ENCODE measurements at regions not wholly inside any gene's neighbourhood (a gene's known extent, or its start where the extent isn't known, plus 50 kb on each side); places are given as distances from the start of the nearest gene placed in this dataset.

- 1% methylated on average over 2 of the region's 2 CpGs for WGBS (ENCODE audit: low lambda C conversion rate)
- Histone ChIP-seq H3K9me3 (ENCODE audit: low read length) (no peaks in the 10 kb centered on the region), H2AFZ (ENCODE audit: low read length) (no peak overlapping the region), H3K4me1 (ENCODE audit: insufficient read depth, low read length) (no peaks in the 10 kb centered on the region), H3K79me2 (ENCODE audit: insufficient read depth, low read length) (no peaks in the 10 kb centered on the region), H3K36me3 (replicated peaks in 1 of 2; ENCODE audit: control insufficient read depth in 1 of 2, insufficient read depth in 2 of 2, low read length in 2 of 2) (no peaks in the 10 kb centered on the region), H3K4me3 (replicated peaks in 1 of 3; ENCODE audit: insufficient read depth in 1 of 3, low read depth in 2 of 3, low read length in 3 of 3) (no peak overlapping the region), H3K9ac (ENCODE audit: insufficient read depth, low read depth, low read length) (no peak overlapping the region), H3K4me2 (ENCODE audit: low read depth, low read length) (no peak overlapping the region), H3K27me3 (ENCODE audit: control insufficient read depth in 1 of 2, insufficient read depth in 2 of 2, low read length in 2 of 2) (no peaks in the 10 kb centered on the region; a peak in 1 of 5 replicates), H4K20me1 (ENCODE audit: insufficient read depth, low read length) (no peaks in the 10 kb centered on the region), H3K27ac (ENCODE audit: extremely low read length, insufficient read depth, low read length) (no peak overlapping the region)
- CTCF ChIA-PET (ENCODE audit: low intra/inter-chr PET ratio, low total read pairs) = no interaction called here
- in situ Hi-C loops (cut with HindIII; ENCODE audit: extremely low pct_ligation_motif_present, low pct_unique_long_range_greater_than_20kb) = no loop called here
- ATAC-seq (no peak), FAIRE-seq (no peak), DNase-seq (ENCODE audit: low spot score) (no peak)
- no TSS peak for BruUV-seq (replicated peaks)
- POLR2A ChIA-PET = no interaction called here
- intact Hi-C loops (cut with micrococcal nuclease; ENCODE audit: unreplicated experiment) = no loop called here
- TF ChIP-seq, protein P1, sequence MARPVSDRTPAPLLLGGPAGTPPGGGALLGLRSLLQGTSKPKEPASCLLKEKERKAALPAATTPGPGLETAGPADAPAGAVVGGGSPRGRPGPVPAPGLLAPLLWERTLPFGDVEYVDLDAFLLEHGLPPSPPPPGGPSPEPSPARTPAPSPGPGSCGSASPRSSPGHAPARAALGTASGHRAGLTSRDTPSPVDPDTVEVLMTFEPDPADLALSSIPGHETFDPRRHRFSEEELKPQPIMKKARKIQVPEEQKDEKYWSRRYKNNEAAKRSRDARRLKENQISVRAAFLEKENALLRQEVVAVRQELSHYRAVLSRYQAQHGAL (CRISPR knock-in tag; IDR thresholded peaks at IDR 0.05; ENCODE audit: not compliant biosample characterization) = no peak
- TF ChIP-seq ZNF547 (CRISPR knock-in tag; IDR thresholded peaks at IDR 0.05) (no peak), SNAI1 (CRISPR knock-in tag; IDR thresholded peaks at IDR 0.05; ENCODE audit: borderline replicate concordance) (no peak), PAF1 (CRISPR knock-in tag; IDR thresholded peaks at IDR 0.05) (no peak)
Observed at GRCh38 chr20:22914291-22914690, 120.8 kb upstream of the SSTR4 start.

DNA sequence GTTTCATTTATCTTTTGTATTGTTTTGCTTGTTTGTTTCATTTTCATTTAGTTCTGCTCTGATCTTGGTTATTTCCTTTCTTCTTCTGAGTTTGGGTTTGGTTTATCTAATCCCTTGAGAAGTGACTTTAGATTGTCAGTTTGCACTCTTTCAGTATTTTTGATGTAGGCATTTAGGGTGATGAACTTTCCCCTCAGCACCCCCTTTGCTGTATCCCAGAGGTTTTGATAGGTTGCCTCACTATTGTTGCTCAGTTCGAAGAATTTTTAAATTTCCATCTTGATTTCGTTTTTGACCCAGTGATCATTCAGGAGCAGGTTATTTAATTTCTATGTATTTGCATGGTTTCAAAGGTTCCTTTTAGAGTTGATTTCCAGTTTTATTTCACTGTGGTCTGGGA lies 119.6 kb upstream of the SSTR4 start:
- CTCF ChIA-PET (ENCODE audit: low intra/inter-chr PET ratio, low total read pairs) = no interaction called here
- FAIRE-seq = no peak
- DNase-seq (ENCODE audit: low spot score) = no peak
- no peak for ATAC-seq
- Histone ChIP-seq H3K9me3 (ENCODE audit: low read length) (no peaks in the 10 kb centered on the region), H3K9ac (ENCODE audit: insufficient read depth, low read depth, low read length) (no peak overlapping the region), H3K27ac (ENCODE audit: extremely low read length, insufficient read depth, low read length) (no peak overlapping the region), H3K4me1 (ENCODE audit: insufficient read depth, low read length) (no peaks in the 10 kb centered on the region), H2AFZ (ENCODE audit: low read length) (no peak overlapping the region), H3K4me3 (replicated peaks in 1 of 3; ENCODE audit: insufficient read depth in 1 of 3, low read depth in 2 of 3, low read length in 3 of 3) (no peak overlapping the region), H3K79me2 (ENCODE audit: insufficient read depth, low read length) (no peaks in the 10 kb centered on the region), H3K4me2 (ENCODE audit: low read depth, low read length) (no peak overlapping the region), H4K20me1 (ENCODE audit: insufficient read depth, low read length) (no peaks in the 10 kb centered on the region), H3K36me3 (replicated peaks in 1 of 2; ENCODE audit: control insufficient read depth in 1 of 2, insufficient read depth in 2 of 2, low read length in 2 of 2) (no peaks in the 10 kb centered on the region), H3K27me3 (ENCODE audit: control insufficient read depth in 1 of 2, insufficient read depth in 2 of 2, low read length in 2 of 2) (no peaks in the 10 kb centered on the region)
- 2% methylated on average over 2 of the region's 2 CpGs for WGBS (ENCODE audit: low lambda C conversion rate)
- POLR2A ChIA-PET = no interaction called here
- BruUV-seq (replicated peaks) = no TSS peak
- intact Hi-C loops (cut with micrococcal nuclease; ENCODE audit: unreplicated experiment) = no loop called here
- in situ Hi-C loops (cut with HindIII; ENCODE audit: extremely low pct_ligation_motif_present, low pct_unique_long_range_greater_than_20kb) = no loop called here
- TF ChIP-seq, protein P2, sequence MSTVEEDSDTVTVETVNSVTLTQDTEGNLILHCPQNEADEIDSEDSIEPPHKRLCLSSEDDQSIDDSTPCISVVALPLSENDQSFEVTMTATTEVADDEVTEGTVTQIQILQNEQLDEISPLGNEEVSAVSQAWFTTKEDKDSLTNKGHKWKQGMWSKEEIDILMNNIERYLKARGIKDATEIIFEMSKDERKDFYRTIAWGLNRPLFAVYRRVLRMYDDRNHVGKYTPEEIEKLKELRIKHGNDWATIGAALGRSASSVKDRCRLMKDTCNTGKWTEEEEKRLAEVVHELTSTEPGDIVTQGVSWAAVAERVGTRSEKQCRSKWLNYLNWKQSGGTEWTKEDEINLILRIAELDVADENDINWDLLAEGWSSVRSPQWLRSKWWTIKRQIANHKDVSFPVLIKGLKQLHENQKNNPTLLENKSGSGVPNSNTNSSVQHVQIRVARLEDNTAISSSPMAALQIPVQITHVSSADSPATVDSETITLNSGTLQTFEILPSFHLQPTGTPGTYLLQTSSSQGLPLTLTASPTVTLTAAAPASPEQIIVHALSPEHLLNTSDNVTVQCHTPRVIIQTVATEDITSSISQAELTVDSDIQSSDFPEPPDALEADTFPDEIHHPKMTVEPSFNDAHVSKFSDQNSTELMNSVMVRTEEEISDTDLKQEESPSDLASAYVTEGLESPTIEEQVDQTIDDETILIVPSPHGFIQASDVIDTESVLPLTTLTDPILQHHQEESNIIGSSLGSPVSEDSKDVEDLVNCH (CRISPR knock-in tag; IDR thresholded peaks at IDR 0.05) = no peak
- TF ChIP-seq ZNF503 (CRISPR knock-in tag; IDR thresholded peaks at IDR 0.05) = no peak
- no peak for TF ChIP-seq NFE2L2 (IDR thresholded peaks at IDR 0.05; ENCODE audit: low read length)
- TF ChIP-seq, protein P3, sequence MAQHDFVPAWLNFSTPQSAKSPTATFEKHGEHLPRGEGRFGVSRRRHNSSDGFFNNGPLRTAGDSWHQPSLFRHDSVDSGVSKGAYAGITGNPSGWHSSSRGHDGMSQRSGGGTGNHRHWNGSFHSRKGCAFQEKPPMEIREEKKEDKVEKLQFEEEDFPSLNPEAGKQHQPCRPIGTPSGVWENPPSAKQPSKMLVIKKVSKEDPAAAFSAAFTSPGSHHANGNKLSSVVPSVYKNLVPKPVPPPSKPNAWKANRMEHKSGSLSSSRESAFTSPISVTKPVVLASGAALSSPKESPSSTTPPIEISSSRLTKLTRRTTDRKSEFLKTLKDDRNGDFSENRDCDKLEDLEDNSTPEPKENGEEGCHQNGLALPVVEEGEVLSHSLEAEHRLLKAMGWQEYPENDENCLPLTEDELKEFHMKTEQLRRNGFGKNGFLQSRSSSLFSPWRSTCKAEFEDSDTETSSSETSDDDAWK (CRISPR knock-in tag; IDR thresholded peaks at IDR 0.05) = no peak
- no peak for TF ChIP-seq YY1 (IDR thresholded peaks at IDR 0.05; ENCODE audit: insufficient read depth, insufficient replicate concordance, low read depth, low read length)
- TF ChIP-seq ZNF800 (CRISPR knock-in tag; IDR thresholded peaks at IDR 0.05) = no peak

Measured in HepG2 (cell line).